Trophoblast cell (in vitro differentiated cells and primary cell): ENCODE measurements at regions not wholly inside any gene's neighbourhood (a gene's known extent, or its start where the extent isn't known, plus 50 kb on each side); places are given as distances from the start of the nearest gene placed in this dataset.
"Not testable (repeated sequence)": the region's sequence is repeated elsewhere in the genome, so short reads cannot be mapped to it uniquely, and the experiment has no call there.

ENCODE experiments used
- DNase-seq, 2 donors: peaks; one replicate each; pipeline ENCODE4 v3.0.0-alpha.2; 2016
- H2AFZ ChIP-seq: 2 replicates; pipeline ENCODE4 v1.6.1; 2013; ENCODE audit warnings: low read length, moderate library complexity, mild to moderate bottlenecking; ENCODE audit not compliant: insufficient read depth, poor library complexity
- H2AK5ac ChIP-seq: 2 replicates; pipeline ENCODE4 v1.6.1; 2013; ENCODE audit warnings: mild to moderate bottlenecking, low read length
- H2BK120ac ChIP-seq: 2 replicates; pipeline ENCODE4 v1.6.1; 2013; ENCODE audit warnings: low read length, mild to moderate bottlenecking, moderate library complexity; ENCODE audit not compliant: insufficient read depth, poor library complexity
- H2BK12ac ChIP-seq: 2 replicates; pipeline ENCODE4 v1.6.1; 2013; ENCODE audit warnings: mild to moderate bottlenecking, low read length, moderate library complexity
- H2BK5ac ChIP-seq: 2 replicates; pipeline ENCODE4 v1.6.1; 2013; ENCODE audit warnings: low read length, low read depth, moderate library complexity, mild to moderate bottlenecking; ENCODE audit not compliant: poor library complexity
- H3K14ac ChIP-seq: 2 replicates; pipeline ENCODE4 v1.6.1; 2013; ENCODE audit warnings: mild to moderate bottlenecking, low read length
- H3K18ac ChIP-seq: 2 replicates; pipeline ENCODE4 v1.6.1; 2013; ENCODE audit warnings: mild to moderate bottlenecking, low read length
- H3K23ac ChIP-seq: 2 replicates; pipeline ENCODE4 v1.6.1; 2013; ENCODE audit warnings: low read length
- H3K27ac ChIP-seq: 2 replicates; pipeline ENCODE4 v1.5.1; 2013; ENCODE audit warnings: low read depth, mild to moderate bottlenecking, inconsistent platforms, low read length, moderate library complexity
- H3K27me3 ChIP-seq: 2 replicates; pipeline ENCODE4 v1.6.1; 2013; ENCODE audit warnings: inconsistent platforms, mild to moderate bottlenecking, low read length, moderate library complexity; ENCODE audit not compliant: insufficient read depth
- H3K36me3 ChIP-seq, 2 experiments: 1 replicate in 1 of 2; 2 replicates in 1 of 2; pipeline ENCODE4 v1.6.1; 2013; ENCODE audit warnings: low read length in 2 of 2, mild to moderate bottlenecking in 2 of 2, moderate library complexity in 1 of 2; ENCODE audit not compliant: insufficient read depth in 2 of 2, control insufficient read depth in 1 of 2
- H3K4ac ChIP-seq: 2 replicates; pipeline ENCODE4 v1.6.1; 2013; ENCODE audit warnings: low read depth, mild to moderate bottlenecking, low read length, moderate library complexity
- H3K4me1 ChIP-seq, 2 experiments: 1 replicate in 1 of 2; 2 replicates in 1 of 2; pipeline ENCODE4 v1.6.1; 2013; ENCODE audit warnings: low read length in 2 of 2, mild to moderate bottlenecking in 2 of 2, moderate library complexity in 1 of 2; ENCODE audit not compliant: insufficient read depth in 2 of 2, control insufficient read depth in 1 of 2
- H3K4me2 ChIP-seq: 2 replicates; pipeline ENCODE4 v1.6.1; 2013; ENCODE audit warnings: inconsistent platforms, mild to moderate bottlenecking, low read length, moderate library complexity
- H3K4me3 ChIP-seq: 2 replicates; pipeline ENCODE4 v1.5.1; 2013; ENCODE audit warnings: mild to moderate bottlenecking, low read depth, low read length, inconsistent platforms
- H3K79me1 ChIP-seq: one replicate; pipeline ENCODE4 v1.6.1; 2013; ENCODE audit warnings: low read length
- H3K79me2 ChIP-seq: 2 replicates; pipeline ENCODE4 v1.6.1; 2013; ENCODE audit warnings: low read length, mild to moderate bottlenecking; ENCODE audit not compliant: control insufficient read depth, insufficient read depth, poor library complexity
- H3K9ac ChIP-seq: 2 replicates; pipeline ENCODE4 v1.6.1; 2013; ENCODE audit warnings: mild to moderate bottlenecking, low read length
- H3K9me3 ChIP-seq: 2 replicates; pipeline ENCODE4 v1.6.1; 2013; ENCODE audit warnings: low read depth, mild to moderate bottlenecking, control low read depth, inconsistent platforms, low read length; ENCODE audit not compliant: insufficient read depth
- H4K12ac ChIP-seq: 2 replicates; pipeline ENCODE4 v1.6.1; 2013; ENCODE audit warnings: low read depth, mild to moderate bottlenecking, low read length, moderate library complexity
- H4K8ac ChIP-seq: 2 replicates; pipeline ENCODE4 v1.6.1; 2013; ENCODE audit warnings: low read depth, mild to moderate bottlenecking, low read length, moderate library complexity
- H4K91ac ChIP-seq: one replicate; pipeline ENCODE4 v1.6.1; 2013; ENCODE audit warnings: low read depth, mild to moderate bottlenecking, low read length, moderate library complexity
- WGBS: extraction: QIAGEN DNeasy Blood & Tissue Kit; methylation state at CpG from one replicate; pipeline ENCODE4 v1.1.7; 2013; ENCODE audit warnings: missing lambda C conversion rate; ENCODE audit not compliant: insufficient read length, insufficient coverage; ENCODE audit errors: extremely low coverage; 5-methylcytosine and 5-hydroxymethylcytosine counted together

- not testable (repeated sequence) for H2BK5ac ChIP-seq, H4K91ac ChIP-seq, H2AK5ac ChIP-seq, H3K4me1 ChIP-seq, H3K4me2 ChIP-seq, H4K12ac ChIP-seq, H4K8ac ChIP-seq, H3K27ac ChIP-seq, H3K27me3 ChIP-seq, H3K4me3 ChIP-seq, H3K23ac ChIP-seq, H3K4ac ChIP-seq, H2BK120ac ChIP-seq, H2BK12ac ChIP-seq, H3K79me2 ChIP-seq, H3K18ac ChIP-seq, H3K9ac ChIP-seq, H3K79me1 ChIP-seq, H3K9me3 ChIP-seq, H3K14ac ChIP-seq, H2AFZ ChIP-seq, DNase-seq, H3K36me3 ChIP-seq
- WGBS, result no CpG with 5 or more reads among the region's 21 CpGs
These were observed 146.2 kb upstream of the C1QTNF3 start for GRCh38 chr5:34189246-34189645.

DNA sequence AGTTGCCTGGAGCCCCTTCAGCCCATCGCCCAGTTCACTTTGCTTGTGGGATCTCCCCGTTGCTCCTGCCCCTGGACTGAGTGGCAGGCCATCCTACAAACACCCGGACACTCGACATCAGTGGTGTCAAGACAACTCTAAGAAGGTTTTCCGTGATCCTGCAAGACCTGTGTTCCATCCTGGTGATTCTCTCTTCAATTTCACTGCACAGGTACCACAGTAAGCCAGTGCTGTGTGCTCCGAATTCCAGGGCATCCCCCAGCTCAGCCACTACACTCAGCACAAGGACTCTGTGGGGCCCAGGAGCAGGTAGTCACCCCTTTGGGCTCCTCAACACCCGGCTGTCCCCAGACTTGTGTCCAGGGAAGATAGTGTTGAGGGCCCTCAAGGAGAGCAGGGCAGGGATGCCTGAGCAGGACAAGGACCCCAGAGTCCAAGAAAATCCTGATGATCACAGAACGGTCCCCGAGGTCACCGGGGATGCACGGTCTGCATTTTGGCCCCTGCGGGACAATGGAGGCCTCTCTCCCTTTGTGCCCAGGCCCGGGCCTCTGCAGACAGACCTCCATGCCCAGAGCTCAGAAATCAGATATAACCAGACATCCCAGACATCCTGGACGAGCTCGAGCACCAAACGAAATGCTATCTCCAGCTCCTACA, 146.9 kb upstream of the C1QTNF3 start:
- H2BK120ac ChIP-seq, H3K9ac ChIP-seq, H2BK12ac ChIP-seq, H4K12ac ChIP-seq, H3K14ac ChIP-seq, H3K4me2 ChIP-seq, H3K4me1 ChIP-seq, H3K27me3 ChIP-seq, H3K23ac ChIP-seq, H3K79me2 ChIP-seq, H3K4me3 ChIP-seq, H3K18ac ChIP-seq, H2BK5ac ChIP-seq, H3K36me3 ChIP-seq, H3K27ac ChIP-seq, H2AK5ac ChIP-seq, H4K8ac ChIP-seq, H3K4ac ChIP-seq, DNase-seq, H3K79me1 ChIP-seq, H3K9me3 ChIP-seq, H4K91ac ChIP-seq, H2AFZ ChIP-seq: not testable (repeated sequence)
- no CpG with 5 or more reads among the region's 16 CpGs for WGBS

GRCh38 chr5:34190466-34190865, 147.5 kb upstream of the C1QTNF3 start:
- H3K23ac ChIP-seq, H2BK120ac ChIP-seq, H3K79me2 ChIP-seq, H2BK5ac ChIP-seq, H3K4me3 ChIP-seq, H3K9me3 ChIP-seq, H3K4me2 ChIP-seq, H3K18ac ChIP-seq, H4K12ac ChIP-seq, H3K27ac ChIP-seq, H3K36me3 ChIP-seq, H2AFZ ChIP-seq, DNase-seq, H4K8ac ChIP-seq, H4K91ac ChIP-seq, H3K9ac ChIP-seq, H3K4ac ChIP-seq, H3K4me1 ChIP-seq, H2AK5ac ChIP-seq, H3K79me1 ChIP-seq, H3K27me3 ChIP-seq, H2BK12ac ChIP-seq, H3K14ac ChIP-seq: not testable (repeated sequence)
- WGBS, result no CpG with 5 or more reads among the region's 16 CpGs

- not testable (repeated sequence) for H4K8ac ChIP-seq, H3K4me1 ChIP-seq, H3K27me3 ChIP-seq, H2AK5ac ChIP-seq, H3K4ac ChIP-seq, H2BK120ac ChIP-seq, H3K23ac ChIP-seq, DNase-seq, H3K79me1 ChIP-seq, H3K9ac ChIP-seq, H4K12ac ChIP-seq, H4K91ac ChIP-seq, H3K4me3 ChIP-seq, H2AFZ ChIP-seq, H3K27ac ChIP-seq, H3K4me2 ChIP-seq, H2BK5ac ChIP-seq, H3K79me2 ChIP-seq, H2BK12ac ChIP-seq, H3K36me3 ChIP-seq, H3K14ac ChIP-seq, H3K9me3 ChIP-seq
- no CpG with 5 or more reads among the region's 17 CpGs for WGBS
- peak overlapping the region; percentile 16 for H3K18ac ChIP-seq
These were observed 148.3 kb upstream of the C1QTNF3 start for GRCh38 chr5:34191279-34191744.
